DMS53 treated with DMSO at 0.1 percent for 48 hours (cell line): ENCODE measurements at regions not wholly inside any gene's neighbourhood (a gene's known extent, or its start where the extent isn't known, plus 50 kb on each side); places are given as distances from the start of the nearest gene placed in this dataset.
A peak's percentile ranks its signal among the peaks of the same experiment; 100 is the strongest.
"Not testable (repeated sequence)": the region's sequence is repeated elsewhere in the genome, so short reads cannot be mapped to it uniquely, and the experiment has no call there.

Experiments
- DNase-seq: peaks from one replicate; lab custom pipeline; 2025; ENCODE audit not compliant: unreplicated experiment; lab: John Stamatoyannopoulos, UW

GRCh38 chrX:149420566-149420965, 84.5 kb downstream of the IDS start:
- DNase-seq = not testable (repeated sequence)

DNA sequence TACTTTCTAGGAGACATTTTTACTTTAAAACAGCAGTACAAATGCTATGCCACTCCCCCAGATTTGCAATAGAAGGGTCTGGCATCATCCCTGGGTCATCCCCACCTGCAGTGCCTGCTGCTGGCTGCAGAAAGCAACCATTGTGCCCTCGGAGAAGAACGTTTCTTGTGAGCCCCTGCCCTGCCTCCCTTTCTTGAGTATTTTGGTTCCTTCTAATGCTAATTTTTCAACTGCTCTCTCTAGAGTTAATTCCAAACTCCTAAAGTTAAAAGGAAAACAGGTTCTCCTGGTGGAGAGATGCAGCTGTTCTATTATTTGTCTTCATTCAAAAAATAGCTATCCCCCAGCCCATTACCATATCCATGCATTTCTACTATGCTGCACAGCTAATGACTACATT, 107.1 kb downstream of the IDS start:
- no peak for DNase-seq

DNA sequence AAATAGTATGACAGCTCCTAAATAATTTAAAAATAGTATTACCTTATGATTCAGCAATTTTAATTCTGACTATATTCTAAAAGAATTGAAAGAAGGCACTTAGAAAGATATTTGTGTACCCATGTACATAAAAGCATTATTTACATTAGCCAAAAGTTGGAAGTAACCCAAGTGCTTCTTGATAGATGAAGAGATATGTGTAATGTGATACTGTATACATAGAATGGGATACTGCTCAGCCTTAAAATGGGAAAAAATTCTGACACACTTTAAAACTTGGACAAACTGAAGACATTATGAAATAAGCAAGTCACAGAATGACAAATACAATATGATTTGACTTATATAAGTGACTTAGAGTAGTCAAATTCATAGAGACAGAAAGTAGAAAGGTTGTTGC, 112.2 kb downstream of the IDS start:
- DNase-seq = peak; percentile 74

DNA sequence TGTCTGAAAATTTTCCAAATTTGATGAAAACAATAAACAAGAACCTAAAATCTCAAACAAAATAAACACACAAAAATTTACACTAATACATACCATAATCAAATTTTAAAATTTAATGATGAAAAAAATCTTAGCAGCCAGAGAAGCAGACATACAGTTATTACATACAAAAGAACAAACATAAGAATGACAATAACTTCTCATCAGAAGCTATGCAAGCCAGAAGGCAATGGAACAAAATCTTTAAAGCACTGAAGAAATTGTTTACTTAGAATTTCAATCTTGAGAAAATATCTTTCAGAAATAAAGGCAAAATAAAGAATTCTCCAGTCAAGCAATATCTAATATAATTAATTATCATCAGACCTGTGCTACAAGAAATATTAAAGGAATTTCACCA, 121.3 kb downstream of the IDS start:
- no peak for DNase-seq

DNA sequence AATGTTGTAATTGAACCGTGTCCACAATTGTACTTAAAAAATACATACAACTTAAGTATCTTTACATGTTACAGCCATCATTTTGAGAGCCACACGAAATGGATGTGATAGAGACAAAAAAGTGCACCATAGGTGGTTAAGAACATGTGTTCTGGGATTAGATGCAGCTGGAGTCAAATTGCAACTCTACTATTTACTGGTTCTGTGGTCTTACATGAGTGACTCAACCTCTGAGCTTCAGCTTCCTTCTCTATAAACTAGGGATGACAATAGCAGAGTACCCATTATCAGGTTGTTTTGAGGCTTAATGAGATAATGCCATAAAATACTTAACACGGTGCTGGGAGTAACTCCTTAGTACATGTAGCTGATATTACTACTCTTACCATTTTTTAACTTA, 130.4 kb downstream of the IDS start:
- no peak for DNase-seq

GRCh38 chrX:149372866-149373265, 132.2 kb downstream of the IDS start:
- no peak for DNase-seq

- no peak for DNase-seq
These were observed 133.1 kb downstream of the IDS start for GRCh38 chrX:149371986-149372385.

DNA sequence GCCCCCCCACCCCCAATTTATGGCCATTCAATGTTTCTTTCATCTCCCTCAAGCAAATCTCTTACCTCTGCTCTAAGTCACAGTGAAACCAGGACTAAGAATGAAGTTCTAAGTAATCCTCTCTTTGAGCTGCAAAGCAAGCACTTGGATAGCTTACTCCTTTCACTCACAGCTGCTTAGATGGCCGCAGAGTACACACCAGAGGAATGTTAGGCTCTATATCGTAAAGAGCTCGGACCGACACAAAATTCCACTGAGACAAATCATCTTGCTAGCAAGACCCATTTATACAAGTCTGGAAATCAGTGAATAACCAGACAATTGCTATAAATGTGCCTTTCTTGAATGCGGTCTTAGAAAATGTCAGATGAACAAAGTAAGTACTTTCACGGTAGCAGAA, 135.0 kb downstream of the IDS start:
- no peak for DNase-seq

DNA sequence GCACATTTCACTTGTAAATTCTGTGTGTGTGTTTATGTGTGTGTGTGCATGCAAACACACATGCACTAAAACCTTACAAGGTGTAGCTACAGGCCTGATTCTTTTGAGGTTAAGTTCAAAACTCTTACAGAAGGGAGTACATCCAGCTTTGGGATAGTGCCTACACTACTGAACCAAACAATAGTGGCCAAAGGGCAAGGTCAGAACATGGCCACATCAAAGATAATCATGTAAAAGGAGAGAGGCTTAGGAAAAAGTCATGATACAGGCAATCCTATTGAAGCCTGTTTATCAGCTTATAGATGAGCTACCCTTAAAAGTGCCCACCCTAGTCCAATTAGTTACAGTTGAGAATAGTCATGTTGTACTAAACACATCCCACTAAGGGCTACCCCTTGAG, 139.6 kb downstream of the IDS start:
- DNase-seq = no peak

GRCh38 chrX:149365061-149365460, 140.0 kb downstream of the IDS start:
- no peak for DNase-seq

- DNase-seq = no peak
These were observed 141.1 kb downstream of the IDS start for GRCh38 chrX:149363965-149364364.

DNA sequence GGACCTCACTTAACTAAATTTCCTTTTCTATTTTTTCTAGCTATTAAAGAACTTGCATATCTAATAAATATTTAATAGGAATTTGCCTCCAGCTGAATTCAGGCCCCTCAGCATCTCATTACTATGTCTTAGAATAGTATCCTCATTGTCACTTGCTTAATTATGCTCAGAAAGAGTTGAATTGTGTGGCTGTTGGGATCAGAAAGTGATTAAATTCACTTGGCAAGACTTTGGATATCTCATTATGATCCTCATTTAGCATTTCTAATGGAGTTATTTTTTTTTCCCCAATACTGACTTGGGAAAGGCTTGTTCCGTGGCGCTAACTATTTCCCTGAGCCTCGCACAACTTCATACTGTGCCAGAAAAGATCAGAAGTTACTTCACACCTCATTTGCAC, 158.8 kb downstream of the IDS start:
- DNase-seq = no peak

GRCh38 chrX:149322316-149322715, 182.8 kb downstream of the IDS start:
- no peak for DNase-seq

DNA sequence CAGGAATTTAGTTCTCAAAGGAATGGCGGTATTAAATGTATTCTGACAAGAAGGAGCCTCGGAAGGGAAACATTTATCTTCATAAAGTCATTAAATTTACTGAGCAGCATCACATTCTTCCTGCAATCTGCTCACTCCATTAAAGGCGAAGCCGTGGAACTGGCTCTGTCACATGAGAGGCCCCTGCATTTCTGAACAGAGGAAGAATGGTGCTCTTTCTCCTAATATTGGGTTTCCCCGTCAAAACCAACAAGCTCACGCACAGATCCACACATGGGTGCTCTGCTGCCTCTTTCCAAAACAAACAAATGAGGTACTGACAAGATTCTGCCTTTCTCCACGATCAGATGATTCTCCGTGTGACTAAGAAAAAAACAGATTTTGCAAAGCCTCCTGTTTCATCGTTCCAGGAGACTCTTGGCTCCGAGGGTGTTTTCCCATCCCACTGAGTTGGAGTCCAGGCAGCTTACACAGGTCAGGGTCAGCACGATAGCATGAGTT, 191.2 kb downstream of the IDS start:
- no peak for DNase-seq

DNA sequence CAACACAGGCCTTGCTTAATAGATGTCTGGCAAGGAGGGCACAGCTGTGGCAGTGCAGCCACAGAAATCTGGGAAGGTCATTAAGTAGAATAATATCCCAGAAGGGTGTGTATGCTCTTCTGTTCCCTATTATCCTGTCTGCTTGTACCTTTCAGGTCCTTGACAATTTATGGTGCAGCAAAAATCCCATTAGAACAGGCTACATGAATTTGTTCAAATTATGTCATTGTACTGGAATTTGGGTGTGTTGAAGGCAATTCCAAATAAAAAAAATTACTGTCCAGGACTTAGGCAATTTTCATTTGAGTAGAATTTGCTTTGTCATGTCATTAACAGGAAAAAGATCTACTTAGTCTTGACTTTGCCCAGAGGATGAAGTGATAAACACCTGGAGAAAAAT, 192.1 kb downstream of the IDS start:
- no peak for DNase-seq

DNA sequence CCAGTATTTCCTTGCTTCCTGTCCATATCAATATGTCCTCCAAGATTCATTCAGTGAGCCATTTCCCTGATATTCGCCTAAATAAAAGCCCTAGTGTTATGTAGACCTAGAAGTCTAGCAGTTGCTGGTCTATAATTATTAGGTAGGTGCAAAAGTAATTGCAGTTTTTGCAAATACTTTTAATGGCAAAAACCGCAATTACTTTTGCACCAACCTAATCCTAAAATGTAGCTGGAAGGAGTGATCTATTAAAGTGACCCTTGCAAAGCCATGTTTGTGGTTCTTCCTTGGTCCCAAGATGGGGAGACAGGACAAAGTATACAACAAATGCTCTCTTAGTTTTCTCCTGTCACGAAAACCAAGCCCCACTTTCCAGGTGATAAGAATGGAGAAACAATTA, 193.0 kb downstream of the IDS start:
- no peak for DNase-seq

GRCh38 chrX:149302705-149303104, 202.4 kb downstream of the IDS start:
- no peak for DNase-seq

- no peak for DNase-seq
These were observed 207.0 kb downstream of the IDS start for GRCh38 chrX:149298111-149298510.

GRCh38 chrX:149296092-149296491, 209.0 kb downstream of the IDS start:
- DNase-seq = no peak

GRCh38 chrX:149286940-149287349, 218.2 kb downstream of the IDS start:
- peak; percentile 41 for DNase-seq

DNA sequence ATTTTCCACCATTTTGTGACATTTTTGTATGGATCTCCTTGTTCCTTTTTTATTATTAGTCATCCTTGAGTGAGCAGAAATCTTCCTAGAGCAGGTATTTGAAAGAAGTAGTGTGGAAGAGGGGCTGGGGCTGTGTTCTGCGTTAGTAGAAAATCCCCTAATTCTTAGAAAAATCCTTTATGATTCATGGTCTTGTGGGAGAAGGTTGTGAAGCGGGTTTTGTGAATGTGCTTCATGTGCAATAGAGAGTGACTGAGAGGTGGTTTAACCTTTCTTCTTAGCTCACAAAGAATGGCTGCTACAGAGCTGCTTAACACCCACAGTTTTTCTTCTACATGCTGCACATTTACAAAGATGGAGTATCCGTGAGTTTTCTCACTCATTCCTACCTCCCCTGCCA, 220.5 kb downstream of the IDS start:
- DNase-seq = no peak

GRCh38 chrX:149283853-149284252, 221.3 kb downstream of the IDS start:
- no peak for DNase-seq

DNA sequence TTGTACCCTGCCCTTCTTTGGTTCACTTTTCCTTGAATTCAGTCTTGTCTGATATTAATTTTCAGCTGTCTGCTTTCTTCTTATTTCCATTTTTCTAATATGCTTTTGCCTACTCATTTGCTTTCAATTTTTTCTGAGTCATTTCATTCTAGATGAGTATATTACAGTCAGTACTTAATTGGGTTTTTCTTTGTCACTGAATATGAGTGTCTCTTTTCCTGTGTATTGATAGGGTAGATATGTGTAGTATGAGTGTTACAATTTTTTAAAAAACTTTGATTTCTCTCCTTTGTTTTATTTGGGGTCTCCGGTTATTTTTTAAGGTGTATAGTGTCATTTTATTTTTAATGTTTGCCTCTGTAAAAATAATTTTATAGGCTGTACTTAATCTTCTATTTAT, 222.2 kb downstream of the IDS start:
- no peak for DNase-seq

DNA sequence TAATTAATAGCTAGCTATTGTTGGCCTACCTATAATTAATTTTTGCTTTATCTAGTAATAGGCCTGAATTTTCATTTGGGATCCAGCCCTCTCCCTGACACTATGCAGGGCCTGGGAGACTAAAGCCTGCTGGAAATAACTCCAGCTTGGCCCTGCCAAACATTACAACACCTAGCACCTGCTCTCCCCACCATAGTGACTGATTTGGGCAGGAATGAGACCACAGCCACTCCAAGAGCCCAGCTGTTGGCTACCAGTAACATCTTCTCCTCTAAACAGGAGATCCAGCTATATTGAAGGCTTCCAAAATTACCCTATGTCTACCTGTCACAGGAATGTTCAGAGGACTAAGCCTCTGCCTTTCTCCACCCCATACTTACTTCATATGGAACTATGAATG, 225.1 kb downstream of the IDS start:
- no peak for DNase-seq
